Breast epithelium (tissue), 4 donors: ENCODE measurements at regions not wholly inside any gene's neighbourhood (a gene's known extent, or its start where the extent isn't known, plus 50 kb on each side); places are given as distances from the start of the nearest gene placed in this dataset.

Source experiments
- DNase-seq, 2 donors: peaks; one replicate each; pipeline ENCODE4 v3.0.0-alpha.2; 2019; ENCODE audit warnings: low spot score in 2 of 2
- H3K27ac ChIP-seq, 2 donors: fragments of 200-600 bp; sonication (generic) in 1 of 2; one replicate each; pipeline ENCODE4 v1.5.1; 2016 to 2019; ENCODE audit warnings: mild to moderate bottlenecking in 1 of 2
- H3K27me3 ChIP-seq, 2 donors: fragments of 200-600 bp; sonication (generic) in 1 of 2; one replicate each; pipeline versions ENCODE4 v1.5.1 to v1.6.0; 2017 to 2019; ENCODE audit warnings: control low read depth in 1 of 2, mild to moderate bottlenecking in 1 of 2
- H3K36me3 ChIP-seq: fragments of 200-600 bp; one replicate; pipeline ENCODE4 v1.5.1; 2019
- H3K4me1 ChIP-seq, 2 donors: fragments of 200-600 bp; sonication (generic); one replicate each; pipeline ENCODE4 v1.5.1; 2016 to 2019; ENCODE audit warnings: control low read depth in 1 of 2
- H3K4me3 ChIP-seq, 3 donors: fragments of 200-600 bp; sonication (generic); 1 replicate in 2 of 3; 2 replicates in 1 of 3; pipeline ENCODE4 v1.5.1; 2016 to 2019; ENCODE audit warnings: mild to moderate bottlenecking in 3 of 3, moderate library complexity in 2 of 3
- H3K9me3 ChIP-seq, 2 donors: fragments of 200-600 bp; sonication (generic) in 1 of 2; one replicate each; pipeline ENCODE4 v1.5.1; 2016 to 2019; ENCODE audit warnings: control low read depth in 1 of 2
- POLR2A ChIP-seq: fragments of 450-650 bp; IDR thresholded peaks from one replicate; pipeline ENCODE4 v1.6.1; 2016; ENCODE audit warnings: antibody characterized with exemption, mild to moderate bottlenecking, moderate library complexity
- POLR2AphosphoS5 ChIP-seq, 3 donors: sonication (generic); formaldehyde crosslinking; IDR thresholded peaks; one replicate each; pipeline ENCODE4 v1.6.1; 2017; ENCODE audit warnings: antibody characterized with exemption in 3 of 3
- intact Hi-C: fragments of 100-400 bp; cut with DNase I; formaldehyde crosslinking; loops from one replicate; pipeline ENCODE4 v1.15.1; 2023; ENCODE audit warnings: low total_unique reads
- TF ChIP-seq, protein P1 (sequence below), 3 donors: fragments of 450-650 bp; IDR thresholded peaks; one replicate each; pipeline ENCODE4 v1.5.1; 2016 to 2017; ENCODE audit warnings: antibody characterized with exemption in 3 of 3, mild to moderate bottlenecking in 3 of 3, moderate library complexity in 3 of 3

DNA sequence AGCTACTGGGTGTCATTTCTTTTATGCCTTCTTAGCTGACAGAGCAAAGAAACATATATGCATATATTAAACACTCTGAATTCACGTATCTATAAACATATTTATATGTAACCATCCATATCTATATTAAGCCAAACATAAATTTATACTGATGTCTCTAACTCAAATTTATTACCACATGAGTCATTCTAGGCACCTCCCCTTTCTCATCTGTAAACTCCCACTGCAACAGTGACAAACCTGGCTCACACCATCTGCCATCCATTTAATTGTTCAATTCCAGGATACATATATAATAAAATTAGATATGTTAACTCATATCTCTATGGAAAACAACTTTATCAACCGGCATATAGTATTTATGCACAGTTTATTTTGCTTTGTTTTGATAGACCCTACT, 722.3 kb downstream of the SORCS1 start:
- Histone ChIP-seq H3K36me3 (no peaks in the 10 kb centered on the region), H3K27me3 (no peaks in the 10 kb centered on the region), H3K4me1 (no peaks in the 10 kb centered on the region), H3K4me3 (no peak overlapping the region), H3K27ac (no peak overlapping the region), H3K9me3 (no peaks in the 10 kb centered on the region)
- TF ChIP-seq POLR2AphosphoS5 (IDR thresholded peaks at IDR 0.05) (no peak), POLR2A (no peak)
- TF ChIP-seq, protein P1, sequence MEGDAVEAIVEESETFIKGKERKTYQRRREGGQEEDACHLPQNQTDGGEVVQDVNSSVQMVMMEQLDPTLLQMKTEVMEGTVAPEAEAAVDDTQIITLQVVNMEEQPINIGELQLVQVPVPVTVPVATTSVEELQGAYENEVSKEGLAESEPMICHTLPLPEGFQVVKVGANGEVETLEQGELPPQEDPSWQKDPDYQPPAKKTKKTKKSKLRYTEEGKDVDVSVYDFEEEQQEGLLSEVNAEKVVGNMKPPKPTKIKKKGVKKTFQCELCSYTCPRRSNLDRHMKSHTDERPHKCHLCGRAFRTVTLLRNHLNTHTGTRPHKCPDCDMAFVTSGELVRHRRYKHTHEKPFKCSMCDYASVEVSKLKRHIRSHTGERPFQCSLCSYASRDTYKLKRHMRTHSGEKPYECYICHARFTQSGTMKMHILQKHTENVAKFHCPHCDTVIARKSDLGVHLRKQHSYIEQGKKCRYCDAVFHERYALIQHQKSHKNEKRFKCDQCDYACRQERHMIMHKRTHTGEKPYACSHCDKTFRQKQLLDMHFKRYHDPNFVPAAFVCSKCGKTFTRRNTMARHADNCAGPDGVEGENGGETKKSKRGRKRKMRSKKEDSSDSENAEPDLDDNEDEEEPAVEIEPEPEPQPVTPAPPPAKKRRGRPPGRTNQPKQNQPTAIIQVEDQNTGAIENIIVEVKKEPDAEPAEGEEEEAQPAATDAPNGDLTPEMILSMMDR (IDR thresholded peaks at IDR 0.05), result no peak
- no peak for DNase-seq
- intact Hi-C loops, result no loop called here

DNA sequence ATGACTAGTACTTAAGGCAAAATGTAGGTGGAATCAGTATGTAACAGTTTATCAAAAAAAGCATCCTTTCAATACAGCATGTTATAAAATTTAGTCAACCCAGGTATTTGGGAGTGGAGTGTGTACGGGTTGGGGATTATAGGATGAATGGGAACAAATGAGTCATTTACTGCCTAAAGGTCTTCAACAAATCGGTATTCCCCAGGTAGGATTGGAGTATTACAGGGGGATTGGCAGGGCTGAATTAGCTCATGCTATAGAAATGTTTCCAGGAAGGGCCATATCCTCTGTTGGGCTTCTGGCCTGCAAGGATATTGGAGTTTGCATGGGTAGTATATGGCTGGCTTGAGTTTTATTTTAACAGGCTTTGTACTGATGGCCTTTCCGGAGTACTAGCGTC, 723.7 kb downstream of the SORCS1 start:
- H3K36me3 ChIP-seq, result no peaks in the 10 kb centered on the region
- intact Hi-C loops, result no loop called here
- TF ChIP-seq POLR2AphosphoS5 (IDR thresholded peaks at IDR 0.05) (no peak), POLR2A (no peak)
- TF ChIP-seq, protein P1 (IDR thresholded peaks at IDR 0.05), result no peak
- no peak for DNase-seq
- no peak overlapping the region for H3K27ac ChIP-seq
- H3K4me3 ChIP-seq, result no peak overlapping the region
- no peaks in the 10 kb centered on the region for H3K27me3 ChIP-seq
- H3K9me3 ChIP-seq, result no peaks in the 10 kb centered on the region
- H3K4me1 ChIP-seq, result no peaks in the 10 kb centered on the region

DNA sequence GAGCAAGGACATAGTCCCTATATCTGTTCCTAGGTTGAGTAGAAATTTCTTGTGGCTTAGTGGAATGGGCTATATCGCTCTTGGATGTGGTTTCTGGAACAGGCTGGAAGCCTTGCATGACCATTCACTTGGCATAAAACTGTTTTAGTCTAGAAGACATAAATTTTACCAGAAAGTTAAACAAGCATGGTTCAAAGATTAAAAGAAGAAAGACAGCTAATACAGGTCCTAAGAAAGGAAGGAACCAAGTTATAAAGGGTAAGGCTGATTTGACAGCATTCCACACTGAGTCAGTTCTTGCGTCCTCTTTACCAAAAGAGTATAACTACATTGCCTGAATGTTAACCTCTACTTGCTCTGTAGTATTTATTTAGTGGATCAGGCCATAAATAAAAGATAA, 724.2 kb downstream of the SORCS1 start:
- no peak for DNase-seq
- TF ChIP-seq POLR2AphosphoS5 (IDR thresholded peaks at IDR 0.05) (no peak), POLR2A (no peak)
- TF ChIP-seq, protein P1 (IDR thresholded peaks at IDR 0.05), result no peak
- no peaks in the 10 kb centered on the region for H3K27me3 ChIP-seq
- intact Hi-C loops, result no loop called here
- H3K27ac ChIP-seq, result no peak overlapping the region
- no peaks in the 10 kb centered on the region for H3K36me3 ChIP-seq
- no peaks in the 10 kb centered on the region for H3K9me3 ChIP-seq
- no peak overlapping the region for H3K4me3 ChIP-seq
- H3K4me1 ChIP-seq, result no peaks in the 10 kb centered on the region

DNA sequence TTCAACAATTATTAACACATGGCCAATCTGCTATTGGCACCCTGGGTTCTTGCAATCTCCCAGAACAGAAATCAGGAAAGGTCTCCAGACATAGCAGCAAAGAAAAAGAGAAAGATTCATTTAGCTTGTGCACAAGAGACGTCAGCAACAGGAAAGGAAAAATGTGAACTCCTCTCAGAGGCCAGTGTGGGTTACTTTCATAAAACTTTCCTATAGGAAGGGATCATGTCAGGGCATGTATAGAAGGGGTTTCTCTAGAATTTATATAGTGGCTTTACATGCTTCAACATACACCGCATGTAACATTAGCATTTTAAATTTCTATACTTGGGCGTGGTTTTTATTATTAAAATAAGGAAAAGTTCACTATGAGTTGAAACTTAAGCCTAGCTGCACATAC, 725.1 kb downstream of the SORCS1 start:
- no peaks in the 10 kb centered on the region for H3K27me3 ChIP-seq
- no peak overlapping the region for H3K4me3 ChIP-seq
- no peak for DNase-seq
- H3K27ac ChIP-seq, result no peak overlapping the region
- no peaks in the 10 kb centered on the region for H3K4me1 ChIP-seq
- H3K36me3 ChIP-seq, result no peaks in the 10 kb centered on the region
- H3K9me3 ChIP-seq, result no peaks in the 10 kb centered on the region
- intact Hi-C loops, result no loop called here
- no peak for TF ChIP-seq POLR2A
- no peak for TF ChIP-seq POLR2AphosphoS5 (IDR thresholded peaks at IDR 0.05)
- TF ChIP-seq, protein P1 (IDR thresholded peaks at IDR 0.05), result no peak

DNA sequence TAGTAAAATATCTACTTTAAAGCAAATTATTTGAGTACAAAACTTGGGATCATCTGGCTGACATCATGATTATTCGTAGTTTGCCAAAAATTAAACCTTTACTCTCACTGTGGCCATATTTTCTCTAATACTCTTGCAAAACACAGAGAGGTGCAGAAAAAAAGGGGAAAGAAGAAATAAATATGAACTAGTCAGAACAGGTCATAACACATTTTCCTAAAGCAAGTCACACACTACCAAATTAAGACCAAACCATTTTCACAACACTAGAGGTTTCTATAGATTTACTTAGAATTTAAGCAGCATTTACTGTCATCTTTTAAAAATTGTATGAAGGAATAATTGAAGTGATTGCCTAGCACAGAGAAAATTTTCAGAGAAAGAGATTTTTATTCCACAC, 726.1 kb downstream of the SORCS1 start:
- Histone ChIP-seq H3K4me1 (no peaks in the 10 kb centered on the region), H3K27me3 (no peaks in the 10 kb centered on the region), H3K36me3 (no peaks in the 10 kb centered on the region), H3K9me3 (no peaks in the 10 kb centered on the region), H3K4me3 (no peak overlapping the region), H3K27ac (no peak overlapping the region)
- intact Hi-C loops, result no loop called here
- no peak for DNase-seq
- no peak for TF ChIP-seq POLR2AphosphoS5 (IDR thresholded peaks at IDR 0.05)
- TF ChIP-seq, protein P1 (IDR thresholded peaks at IDR 0.05), result no peak
